Keratinocyte (primary cell): ENCODE measurements at regions not wholly inside any gene's neighbourhood (a gene's known extent, or its start where the extent isn't known, plus 50 kb on each side); places are given as distances from the start of the nearest gene placed in this dataset.

Source experiments
- DNase-seq: peaks from one replicate; pipeline ENCODE4 v3.0.0-alpha.2; 2011; ENCODE audit warnings: low read depth, missing footprints, low spot score
- FAIRE-seq: peaks from 2 replicates; lab custom pipeline; 2011; peaks lifted over from hg19 to GRCh38; lab: Jason Lieb, UNC
- H2AFZ ChIP-seq: 2 replicates; pipeline ENCODE4 v1.6.0; 2012; ENCODE audit warnings: low read length, control low read depth, inconsistent platforms; ENCODE audit not compliant: control insufficient read depth
- H3K27ac ChIP-seq: 2 replicates; pipeline ENCODE4 v1.5.1; 2011; ENCODE audit warnings: low read length; ENCODE audit not compliant: control insufficient read depth, insufficient read depth
- H3K27me3 ChIP-seq: 3 replicates; pipeline ENCODE4 v1.6.0; 2011; ENCODE audit warnings: low read length; ENCODE audit not compliant: control insufficient read depth, insufficient read depth; ENCODE audit errors: extremely low read depth
- H3K36me3 ChIP-seq, 2 experiments: 2 replicates in 1 of 2; 3 replicates in 1 of 2; pipeline ENCODE4 v1.5.1; 2011; ENCODE audit warnings: low read length in 2 of 2, mild to moderate bottlenecking in 1 of 2; ENCODE audit not compliant: control insufficient read depth in 2 of 2, insufficient read depth in 2 of 2; ENCODE audit errors: extremely low read depth in 1 of 2
- H3K4me1 ChIP-seq: 3 replicates; pipeline ENCODE4 v1.5.1; 2011; ENCODE audit warnings: low read length; ENCODE audit not compliant: control insufficient read depth, insufficient read depth; ENCODE audit errors: extremely low read depth
- H3K4me2 ChIP-seq: 3 replicates; pipeline ENCODE4 v1.6.0; 2011; ENCODE audit warnings: low read depth, low read length; ENCODE audit not compliant: control insufficient read depth, insufficient read depth; ENCODE audit errors: extremely low read depth
- H3K4me3 ChIP-seq, 3 experiments: fragments of 200-600 bp in 1 of 3; sonication (generic) in 1 of 3; 2 replicates in 2 of 3; 3 replicates in 1 of 3; pipeline ENCODE4 v1.5.1; 2011 to 2016; ENCODE audit warnings: low read length in 3 of 3, mild to moderate bottlenecking in 3 of 3, control low read depth in 2 of 3, inconsistent platforms in 1 of 3, low read depth in 1 of 3, mixed read lengths in 1 of 3, mixed run types in 1 of 3, moderate library complexity in 1 of 3; ENCODE audit not compliant: control insufficient read depth in 2 of 3, insufficient read depth in 2 of 3; ENCODE audit errors: extremely low read depth in 1 of 3
- H3K79me2 ChIP-seq: 2 replicates; pipeline ENCODE4 v1.6.0; 2012; ENCODE audit warnings: low read length; ENCODE audit not compliant: control insufficient read depth, insufficient read depth
- H3K9ac ChIP-seq: 3 replicates; pipeline ENCODE4 v1.6.0; 2011; ENCODE audit warnings: low read length; ENCODE audit not compliant: control insufficient read depth, insufficient read depth; ENCODE audit errors: extremely low read depth
- H3K9me1 ChIP-seq: 3 replicates; pipeline ENCODE4 v1.6.0; 2011; ENCODE audit warnings: low read length; ENCODE audit not compliant: control insufficient read depth, insufficient read depth; ENCODE audit errors: extremely low read depth
- H3K9me3 ChIP-seq: 2 replicates; pipeline ENCODE4 v1.5.1; 2012; ENCODE audit warnings: low read depth, low read length; ENCODE audit not compliant: control insufficient read depth
- H4K20me1 ChIP-seq: 3 replicates; pipeline ENCODE4 v1.6.0; 2011; ENCODE audit warnings: low read length; ENCODE audit not compliant: control insufficient read depth, insufficient read depth; ENCODE audit errors: extremely low read depth
- CTCF ChIP-seq, 3 experiments: IDR thresholded peaks in 1 of 3; conservative IDR thresholded peaks in 1 of 3; optimal IDR thresholded peaks in 1 of 3; 2 replicates in 2 of 3; 3 replicates in 1 of 3; pipeline versions ENCODE3 to v1.5.1; 2011; ENCODE audit warnings: low read length in 3 of 3, mild to moderate bottlenecking in 3 of 3, moderate library complexity in 2 of 3, control low read depth in 1 of 3, inconsistent platforms in 1 of 3; ENCODE audit not compliant: insufficient read depth in 2 of 3; ENCODE audit errors: extremely low read depth in 1 of 3
- EZH2 ChIP-seq: IDR thresholded peaks from one replicate; pipeline ENCODE4 v1.6.1; 2012; ENCODE audit warnings: inconsistent platforms, mild to moderate bottlenecking, low read length, moderate library complexity
- dilution Hi-C: fragments of 300-500 bp; cut with MboI; formaldehyde crosslinking; loops from one replicate; pipeline ENCODE4 v1.7.0; 2020; ENCODE audit warnings: low sequenced_read_pairs; ENCODE audit not compliant: extremely low pct_ligation_motif_present

- no peak for DNase-seq
- no peak for FAIRE-seq
- Histone ChIP-seq H3K9me3 (peaks cover 3% of the 10 kb centered on the region), H2AFZ (peak overlapping the region; percentile 29), H3K27ac (no peak overlapping the region), H3K9me1 (no peaks in the 10 kb centered on the region), H3K79me2 (no peaks in the 10 kb centered on the region), H3K36me3 (no peaks in the 10 kb centered on the region), H3K4me1 (peaks cover 8% of the 10 kb centered on the region), H3K27me3 (no peaks in the 10 kb centered on the region), H4K20me1 (no peaks in the 10 kb centered on the region), H3K9ac (no peak overlapping the region), H3K4me3 (no peak overlapping the region), H3K4me2 (no peak overlapping the region)
- dilution Hi-C loops: no loop called here
- TF ChIP-seq CTCF (optimal IDR thresholded peaks at IDR 0.05 in 1 of 3, IDR thresholded peaks at IDR 0.05 in 1 of 3, conservative IDR thresholded peaks at IDR 0.05 in 1 of 3; ENCODE audit: extremely low read depth in 1 of 3, insufficient read depth in 2 of 3, low read length in 3 of 3) (no peak), EZH2 (no peak)
Measured at GRCh38 chr11:103648054-103648453, 388.4 kb upstream of the DDI1 start.

DNA sequence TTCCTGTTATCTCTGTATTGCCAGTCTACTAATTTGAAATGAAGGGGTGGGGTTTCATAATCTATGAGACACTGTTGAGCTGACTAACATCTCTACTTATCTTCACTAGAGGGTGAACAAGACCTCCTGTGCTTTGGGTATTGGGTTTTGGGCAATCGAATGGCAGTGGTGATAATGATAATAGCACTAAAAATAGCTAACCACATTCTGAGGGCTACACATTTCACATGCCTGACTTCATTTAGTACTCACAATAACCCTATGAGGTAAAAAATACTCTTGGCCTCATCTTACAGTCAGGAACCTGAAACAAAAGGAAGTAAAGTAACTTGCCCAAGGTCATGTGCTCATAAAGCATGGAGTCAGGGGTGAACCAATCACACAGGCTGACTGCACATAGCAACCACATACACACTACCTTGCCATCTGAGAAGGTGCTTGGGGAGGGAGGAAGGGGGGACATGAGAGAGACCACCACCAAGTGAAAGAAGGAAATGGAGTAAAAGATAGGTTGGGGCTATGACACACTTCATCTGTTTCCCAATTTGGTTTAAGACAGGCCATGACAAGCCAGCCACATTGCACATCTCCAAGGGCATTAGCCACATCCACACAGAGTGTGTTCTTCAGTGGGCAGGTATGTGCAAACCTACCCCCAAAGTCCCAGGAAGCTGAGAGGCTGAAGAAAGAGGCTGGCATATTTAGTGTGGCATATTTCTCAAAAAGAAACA is 387.6 kb upstream of the DDI1 start:
- H3K4me1 ChIP-seq: peaks cover 8% of the 10 kb centered on the region
- no peaks in the 10 kb centered on the region for H3K9me1 ChIP-seq
- H3K36me3 ChIP-seq: no peaks in the 10 kb centered on the region
- peak overlapping the region; percentile 55 for H2AFZ ChIP-seq
- no peak overlapping the region for H3K27ac ChIP-seq
- TF ChIP-seq CTCF (optimal IDR thresholded peaks at IDR 0.05 in 1 of 3, IDR thresholded peaks at IDR 0.05 in 1 of 3, conservative IDR thresholded peaks at IDR 0.05 in 1 of 3; ENCODE audit: extremely low read depth in 1 of 3, insufficient read depth in 2 of 3, low read length in 3 of 3) (no peak), EZH2 (no peak)
- no peak overlapping the region for H3K4me2 ChIP-seq
- dilution Hi-C loops: no loop called here
- no peaks in the 10 kb centered on the region for H4K20me1 ChIP-seq
- H3K27me3 ChIP-seq: no peaks in the 10 kb centered on the region
- no peak overlapping the region for H3K9ac ChIP-seq
- no peak overlapping the region for H3K4me3 ChIP-seq
- DNase-seq (no peak), FAIRE-seq (peak; percentile 23)
- H3K79me2 ChIP-seq: no peaks in the 10 kb centered on the region
- peaks cover 3% of the 10 kb centered on the region for H3K9me3 ChIP-seq
